OCI-LY7 (cell line): ENCODE measurements at regions not wholly inside any gene's neighbourhood (a gene's known extent, or its start where the extent isn't known, plus 50 kb on each side); places are given as distances from the start of the nearest gene placed in this dataset.

ENCODE experiments used
- BruUV-seq: library from RNA; stranded (reverse); fragments of 400-500 nt; replicated peaks from 2 replicates; lab custom pipeline; 2021; lab: Mats Ljungman, UMichigan
- CTCF ChIA-PET: fragments of 300-600 bp; sonication (Branson Sonifier 250); formaldehyde crosslinking; loops from one replicate; lab custom pipeline; 2022; ENCODE audit warnings: antibody characterized with exemption; ENCODE audit not compliant: unreplicated experiment; lab: Charles Lee
- POLR2A ChIA-PET: fragments of 300-600 bp; sonication (Branson Sonifier 250); formaldehyde crosslinking; loops from one replicate; lab custom pipeline; 2022; ENCODE audit warnings: antibody characterized with exemption; lab: Charles Lee
- DNase-seq: peaks from one replicate; pipeline ENCODE4 v3.0.0-alpha.2; 2015; ENCODE audit warnings: low spot score
- H2AFZ ChIP-seq: fragments of 200-600 bp; sonication (generic), shearing (Covaris generic); 2 replicates; pipeline ENCODE4 v1.6.1; 2014; ENCODE audit warnings: mild to moderate bottlenecking, antibody characterized with exemption, low read length, moderate library complexity
- H3K27ac ChIP-seq: fragments of 200-600 bp; sonication (generic); 2 replicates; pipeline ENCODE4 v1.5.1; 2014; ENCODE audit warnings: mixed run types, low read depth, mild to moderate bottlenecking, moderate library complexity, low read length, inconsistent platforms; ENCODE audit not compliant: poor library complexity, severe bottlenecking
- H3K36me3 ChIP-seq: fragments of 200-600 bp; sonication (generic); 2 replicates; pipeline ENCODE4 v1.6.1; 2014; ENCODE audit warnings: mild to moderate bottlenecking, antibody characterized with exemption, low read length, moderate library complexity, mixed read lengths; ENCODE audit not compliant: insufficient read depth
- H3K4me1 ChIP-seq: fragments of 200-600 bp; sonication (generic); 2 replicates; pipeline ENCODE4 v1.5.1; 2014; ENCODE audit warnings: mild to moderate bottlenecking, low read length; ENCODE audit not compliant: insufficient read depth, poor library complexity, severe bottlenecking
- H3K4me2 ChIP-seq: fragments of 200-600 bp; sonication (generic); 2 replicates; pipeline ENCODE4 v1.6.1; 2014; ENCODE audit warnings: mild to moderate bottlenecking, low read length
- H3K4me3 ChIP-seq: fragments of 200-600 bp; sonication (generic); 2 replicates; pipeline ENCODE4 v1.5.1; 2014; ENCODE audit warnings: mild to moderate bottlenecking, low read depth, low read length; ENCODE audit not compliant: poor library complexity, severe bottlenecking
- H3K79me2 ChIP-seq: fragments of 200-600 bp; sonication (generic); 2 replicates; pipeline ENCODE4 v1.6.1; 2016; ENCODE audit warnings: low read depth, mild to moderate bottlenecking, low read length, moderate library complexity, mixed read lengths; ENCODE audit not compliant: insufficient read depth
- H3K9me2 ChIP-seq: fragments of 200-600 bp; sonication (generic); 2 replicates; pipeline ENCODE4 v1.6.1; 2016; ENCODE audit warnings: mild to moderate bottlenecking, low read length, mixed read lengths; ENCODE audit not compliant: insufficient read depth
- H3K9me3 ChIP-seq: fragments of 200-600 bp; sonication (generic); 2 replicates; pipeline ENCODE4 v1.6.1; 2014; ENCODE audit warnings: mild to moderate bottlenecking, mixed run types, low read length, mixed read lengths
- H4K20me1 ChIP-seq: fragments of 200-600 bp; sonication (generic); 2 replicates; pipeline ENCODE4 v1.6.1; 2014; ENCODE audit warnings: mild to moderate bottlenecking, antibody characterized with exemption, low read length, moderate library complexity, mixed read lengths; ENCODE audit not compliant: insufficient read depth
- EZH2phosphoT487 ChIP-seq: fragments of 200-600 bp; sonication (generic); IDR thresholded peaks from 2 replicates; pipeline ENCODE4 v1.6.1; 2018; ENCODE audit warnings: low read depth, borderline replicate concordance, mild to moderate bottlenecking, mixed run types, antibody characterized with exemption, low read length, moderate library complexity, mixed read lengths
- intact Hi-C: fragments of 100-400 bp; cut with micrococcal nuclease; formaldehyde crosslinking; loops from one replicate; pipeline ENCODE4 v1.10.0; 2022; ENCODE audit not compliant: unreplicated experiment
- TF ChIP-seq, protein P1 (sequence below): fragments of 200-600 bp; sonication (generic); conservative IDR thresholded peaks from 2 replicates; pipeline ENCODE4 v1.5.1; 2014; ENCODE audit warnings: mild to moderate bottlenecking, antibody characterized with exemption, low read length, moderate library complexity, mixed read lengths

GRCh38 chrX:137431693-137432488 is 134.0 kb upstream of the ZIC3 start:
- no peak for DNase-seq
- no peak overlapping the region for H3K4me3 ChIP-seq
- H3K4me2 ChIP-seq = no peak overlapping the region
- H3K4me1 ChIP-seq = no peaks in the 10 kb centered on the region
- intact Hi-C loops = no loop called here
- no peaks in the 10 kb centered on the region for H3K79me2 ChIP-seq
- H3K36me3 ChIP-seq = no peaks in the 10 kb centered on the region
- H3K27ac ChIP-seq = no peak overlapping the region
- TF ChIP-seq, protein P1, sequence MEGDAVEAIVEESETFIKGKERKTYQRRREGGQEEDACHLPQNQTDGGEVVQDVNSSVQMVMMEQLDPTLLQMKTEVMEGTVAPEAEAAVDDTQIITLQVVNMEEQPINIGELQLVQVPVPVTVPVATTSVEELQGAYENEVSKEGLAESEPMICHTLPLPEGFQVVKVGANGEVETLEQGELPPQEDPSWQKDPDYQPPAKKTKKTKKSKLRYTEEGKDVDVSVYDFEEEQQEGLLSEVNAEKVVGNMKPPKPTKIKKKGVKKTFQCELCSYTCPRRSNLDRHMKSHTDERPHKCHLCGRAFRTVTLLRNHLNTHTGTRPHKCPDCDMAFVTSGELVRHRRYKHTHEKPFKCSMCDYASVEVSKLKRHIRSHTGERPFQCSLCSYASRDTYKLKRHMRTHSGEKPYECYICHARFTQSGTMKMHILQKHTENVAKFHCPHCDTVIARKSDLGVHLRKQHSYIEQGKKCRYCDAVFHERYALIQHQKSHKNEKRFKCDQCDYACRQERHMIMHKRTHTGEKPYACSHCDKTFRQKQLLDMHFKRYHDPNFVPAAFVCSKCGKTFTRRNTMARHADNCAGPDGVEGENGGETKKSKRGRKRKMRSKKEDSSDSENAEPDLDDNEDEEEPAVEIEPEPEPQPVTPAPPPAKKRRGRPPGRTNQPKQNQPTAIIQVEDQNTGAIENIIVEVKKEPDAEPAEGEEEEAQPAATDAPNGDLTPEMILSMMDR = no peak
- no peak for TF ChIP-seq EZH2phosphoT487
- no peak overlapping the region for H2AFZ ChIP-seq
- ChIA-PET CTCF (interaction anchor here (1.0 kb wide), 1 partner anchor 9 kb away, joined by 3 read pairs; no protein-coding TSS in a partner anchor), POLR2A (interaction anchor here (0.8 kb wide), 1 partner anchor 19 kb away, joined by 3 read pairs; no protein-coding TSS in a partner anchor)
- no peaks in the 10 kb centered on the region for H3K9me2 ChIP-seq
- no peaks in the 10 kb centered on the region for H4K20me1 ChIP-seq
- BruUV-seq = no TSS peak
- no peaks in the 10 kb centered on the region for H3K9me3 ChIP-seq

GRCh38 chrX:137430984-137431475 is 134.9 kb upstream of the ZIC3 start:
- BruUV-seq = no TSS peak
- H3K9me3 ChIP-seq = no peaks in the 10 kb centered on the region
- no peaks in the 10 kb centered on the region for H3K9me2 ChIP-seq
- no peak overlapping the region for H3K4me3 ChIP-seq
- no peaks in the 10 kb centered on the region for H4K20me1 ChIP-seq
- ChIA-PET POLR2A (no interaction called here), CTCF (no interaction called here)
- DNase-seq = no peak
- no peak overlapping the region for H2AFZ ChIP-seq
- H3K36me3 ChIP-seq = no peaks in the 10 kb centered on the region
- no peaks in the 10 kb centered on the region for H3K4me1 ChIP-seq
- TF ChIP-seq, protein P1 = no peak
- TF ChIP-seq EZH2phosphoT487 = no peak
- no peak overlapping the region for H3K27ac ChIP-seq
- no peak overlapping the region for H3K4me2 ChIP-seq
- H3K79me2 ChIP-seq = no peaks in the 10 kb centered on the region
- intact Hi-C loops = no loop called here

DNA sequence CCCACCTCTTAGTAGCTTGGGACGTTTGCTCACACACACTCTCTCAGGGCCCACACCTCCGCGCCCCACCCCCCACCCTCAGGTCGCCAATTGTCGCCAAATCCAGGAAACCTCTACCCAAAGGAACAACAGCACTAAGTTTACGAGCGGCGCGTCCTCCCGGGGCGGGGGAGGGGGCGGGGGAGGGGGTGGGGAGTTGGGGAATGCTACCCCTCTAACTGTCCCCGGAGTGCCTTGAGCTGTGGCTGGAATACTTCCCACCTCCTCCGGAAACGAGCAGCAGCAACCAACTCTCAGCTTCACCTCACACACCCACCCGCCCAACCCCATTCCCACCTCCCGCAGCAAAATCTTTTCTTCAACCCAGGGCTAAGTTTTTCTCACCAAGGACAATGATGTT is 135.6 kb upstream of the ZIC3 start:
- H3K36me3 ChIP-seq = no peaks in the 10 kb centered on the region
- no peak overlapping the region for H3K4me2 ChIP-seq
- no peak for DNase-seq
- no peaks in the 10 kb centered on the region for H3K79me2 ChIP-seq
- intact Hi-C loops = no loop called here
- TF ChIP-seq, protein P1 = no peak
- TF ChIP-seq EZH2phosphoT487 = no peak
- no TSS peak for BruUV-seq
- ChIA-PET POLR2A (interaction anchor here (0.7 kb wide), 2 partner anchors 672 to 1210 kb away, joined by 3 to 6 read pairs; no protein-coding TSS in a partner anchor), CTCF (no interaction called here)
- no peaks in the 10 kb centered on the region for H3K9me2 ChIP-seq
- no peaks in the 10 kb centered on the region for H3K4me1 ChIP-seq
- no peaks in the 10 kb centered on the region for H3K9me3 ChIP-seq
- H3K27ac ChIP-seq = no peak overlapping the region
- no peak overlapping the region for H3K4me3 ChIP-seq
- no peak overlapping the region for H2AFZ ChIP-seq
- no peaks in the 10 kb centered on the region for H4K20me1 ChIP-seq
